ENCODE measurements at regions not wholly inside any gene's neighbourhood (a gene's known extent, or its start where the extent isn't known, plus 50 kb on each side); places are given as distances from the start of the nearest gene placed in this dataset.
"Not testable (repeated sequence)": the region's sequence is repeated elsewhere in the genome, so short reads cannot be mapped to it uniquely, and the experiment has no call there.

DNA sequence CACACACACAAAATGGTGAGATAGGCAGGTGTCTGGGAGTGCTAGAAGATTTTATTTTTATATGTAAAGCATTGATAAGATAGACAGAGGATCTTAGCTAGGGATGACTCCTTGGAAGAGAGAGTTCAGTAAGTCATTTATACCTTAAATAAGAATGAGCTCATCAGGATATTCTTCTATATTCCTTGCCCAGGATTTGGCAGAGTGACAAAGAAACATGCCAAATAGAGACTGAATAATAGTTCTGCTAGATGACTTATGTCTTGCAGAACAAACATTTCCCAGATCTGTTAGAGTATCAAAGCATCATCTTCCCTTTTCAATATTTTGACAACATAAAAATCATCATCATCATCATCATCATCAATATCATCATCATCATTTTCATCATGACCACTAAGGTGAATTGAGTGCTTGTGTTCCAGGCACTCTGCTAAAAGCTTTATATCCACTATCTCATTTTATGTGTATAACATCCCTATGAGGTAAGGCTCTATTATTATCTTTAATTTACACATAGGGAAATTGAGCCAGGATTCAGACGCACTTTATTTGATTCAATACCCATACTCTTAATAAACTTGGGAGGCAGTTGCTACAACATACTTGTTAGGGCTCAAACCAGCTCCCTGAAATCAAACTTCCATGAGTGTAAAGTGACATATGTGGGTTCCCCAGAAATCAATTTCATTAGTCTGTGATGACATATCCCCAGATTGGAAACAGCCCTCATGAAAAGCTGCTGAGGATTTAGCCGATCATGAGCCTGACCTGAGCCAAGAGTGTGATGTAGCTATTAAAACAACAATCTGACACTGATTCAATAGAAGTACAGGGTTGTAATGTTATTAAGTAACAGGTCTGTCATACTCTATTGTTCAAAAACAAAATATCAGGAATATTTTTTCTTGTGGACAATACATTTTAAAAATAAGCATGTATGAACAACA lies 176.3 kb upstream of the SEMA6A start:
- no peak for DNase-seq

DNA sequence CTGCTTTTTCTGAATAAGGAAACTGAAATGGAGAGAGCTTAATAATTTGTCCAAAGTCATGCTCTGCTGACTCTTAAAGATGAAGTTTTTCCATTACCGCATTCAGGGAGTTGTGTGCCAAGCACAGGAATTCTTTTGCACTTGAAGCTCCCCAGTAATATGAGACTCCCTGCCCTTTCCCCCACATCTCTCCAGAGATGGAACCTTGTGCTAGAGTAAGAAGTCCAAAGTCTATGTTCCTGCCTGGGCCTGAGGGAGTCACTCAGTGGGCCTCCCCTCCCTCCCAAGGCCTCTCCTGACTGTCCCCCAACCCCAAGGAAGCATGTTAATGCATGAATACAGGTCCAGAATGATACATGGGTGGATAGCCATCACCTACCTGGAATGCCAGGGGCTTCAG lies 173.3 kb upstream of the SEMA6A start:
- no peak for DNase-seq

DNA sequence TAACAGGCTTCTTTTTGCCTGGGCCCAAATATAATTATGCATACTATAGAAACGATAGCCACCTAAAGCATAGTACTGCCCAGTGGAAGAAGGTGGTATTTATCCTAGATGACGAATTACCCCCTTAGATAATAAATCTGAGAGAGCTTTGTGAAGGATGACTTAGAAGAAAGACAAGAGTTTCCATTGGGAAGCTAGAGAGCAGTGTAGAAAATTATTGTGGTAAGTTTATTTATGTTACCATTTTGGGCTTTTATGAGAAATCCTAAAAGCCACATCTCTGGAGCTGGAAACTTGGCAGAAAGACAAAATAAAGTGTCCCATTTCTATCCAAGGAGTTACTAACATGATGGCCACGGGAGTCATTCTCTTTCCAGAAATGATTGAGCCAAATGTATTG lies 172.0 kb upstream of the SEMA6A start:
- no peak for DNase-seq

GRCh38 chr5:116740771-116741170 lies 166.1 kb upstream of the SEMA6A start:
- no peak for DNase-seq

DNA sequence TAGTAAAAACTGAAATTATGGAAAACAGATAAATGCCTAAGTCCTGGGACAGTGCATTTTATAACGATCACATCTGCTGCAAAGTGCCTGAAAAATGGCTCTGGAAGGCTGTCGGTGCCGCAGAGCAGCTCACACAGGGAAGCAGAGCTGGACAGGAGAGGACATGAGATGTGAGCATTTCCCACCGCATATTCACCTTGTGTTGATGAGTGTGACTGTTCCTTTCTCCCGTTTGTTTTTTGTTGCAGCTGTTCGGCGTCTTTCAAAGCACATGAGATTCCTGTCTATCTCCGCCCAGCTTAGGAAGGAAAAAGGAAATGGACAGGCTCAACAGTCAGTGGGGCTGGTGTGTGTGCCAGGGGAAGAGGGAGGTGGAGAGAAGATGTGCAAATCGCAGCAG lies 164.9 kb upstream of the SEMA6A start:
- no peak for DNase-seq

DNA sequence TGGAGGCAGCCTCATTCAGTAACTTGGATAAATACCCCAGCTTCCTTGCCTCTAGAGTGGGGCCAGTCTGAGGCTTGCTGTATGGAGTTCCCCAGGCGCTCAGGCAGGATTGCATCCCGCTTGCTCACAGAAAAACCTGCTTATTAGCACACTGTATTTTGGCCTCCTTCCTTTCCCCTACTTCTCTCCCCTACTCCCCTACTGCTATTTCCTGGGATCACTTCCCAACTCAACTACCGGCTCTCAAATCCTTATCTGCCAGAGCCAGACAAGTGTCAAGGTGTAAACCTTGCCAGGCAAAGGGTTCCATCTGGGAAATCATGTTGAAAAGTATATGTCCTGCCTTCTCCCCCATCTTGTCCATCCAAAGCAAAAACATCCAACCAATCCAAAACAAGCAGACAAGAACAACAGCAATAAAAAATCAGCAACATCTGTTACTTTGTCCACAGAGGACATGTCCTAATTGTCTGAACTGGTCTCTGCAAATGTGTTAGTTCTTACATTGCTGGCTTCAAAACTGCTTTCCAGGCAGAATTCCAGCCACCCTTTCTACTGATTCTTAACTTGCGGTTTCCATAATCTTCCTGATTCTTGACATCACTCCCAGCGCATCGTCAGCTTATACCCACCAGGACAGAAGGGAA lies 164.1 kb upstream of the SEMA6A start:
- no peak for DNase-seq

- DNase-seq, result no peak
These were observed 163.6 kb upstream of the SEMA6A start for GRCh38 chr5:116738239-116738614.

DNA sequence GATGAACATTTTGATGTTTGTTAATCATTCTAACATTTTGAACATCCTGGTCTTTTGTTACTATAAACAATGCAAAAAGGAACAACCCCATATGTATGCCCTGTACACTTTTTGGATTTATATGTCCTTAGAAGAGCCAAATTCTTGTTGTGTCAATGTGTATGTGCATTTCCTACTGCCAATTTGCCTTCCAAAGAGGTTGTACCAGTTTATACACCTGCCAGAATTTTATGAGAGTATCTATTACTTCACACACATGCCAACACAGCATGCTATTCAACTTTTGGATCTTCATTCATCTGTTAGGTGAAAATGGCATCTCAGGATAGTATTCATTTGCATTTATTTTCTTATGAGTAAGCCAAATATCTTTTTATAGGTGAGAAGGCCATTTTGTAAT lies 162.0 kb upstream of the SEMA6A start:
- no peak for DNase-seq

GRCh38 chr5:116733991-116734975 lies 159.7 kb upstream of the SEMA6A start:
- DNase-seq, result no peak

DNA sequence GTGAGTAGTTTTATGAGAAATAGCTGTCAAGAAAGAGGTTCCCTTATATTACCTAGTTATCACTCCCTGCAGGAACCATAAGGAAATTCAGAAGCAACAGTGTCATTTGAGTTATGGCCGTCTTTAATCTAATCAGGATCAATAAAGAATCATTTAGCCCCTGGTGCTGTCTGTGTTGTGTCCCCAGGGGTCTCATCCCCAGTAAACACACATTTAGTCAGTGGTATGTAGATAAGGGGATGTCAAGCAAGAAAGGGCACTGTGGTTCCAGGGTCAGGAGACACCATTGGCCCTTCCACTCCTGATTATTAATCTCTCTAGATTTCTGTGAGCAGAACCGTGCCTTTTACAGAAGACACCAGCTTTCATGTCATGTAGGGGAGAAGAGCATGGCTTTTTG lies 158.0 kb upstream of the SEMA6A start:
- no peak for DNase-seq

GRCh38 chr5:116731432-116731831 lies 156.8 kb upstream of the SEMA6A start:
- no peak for DNase-seq

GRCh38 chr5:116730706-116731105 lies 156.1 kb upstream of the SEMA6A start:
- no peak for DNase-seq

DNA sequence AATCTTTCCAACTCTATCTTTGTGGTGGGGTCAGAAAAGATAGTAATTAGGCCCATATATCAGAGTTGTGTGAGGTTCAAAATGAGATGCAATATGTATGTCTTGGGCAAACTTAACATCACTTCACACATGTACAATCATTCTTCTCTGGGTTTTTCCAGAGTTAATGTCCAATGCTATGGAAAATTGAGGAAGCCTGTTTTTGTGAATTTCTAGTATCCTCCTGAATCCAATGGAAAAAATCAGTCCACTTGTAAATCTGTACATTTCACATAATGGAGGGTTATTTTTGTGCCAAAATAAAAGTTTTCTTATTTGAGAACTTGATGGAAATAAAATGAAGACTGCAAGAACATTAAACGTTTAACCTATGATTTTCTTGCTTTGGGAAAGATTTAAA lies 155.6 kb upstream of the SEMA6A start:
- no peak for DNase-seq

- DNase-seq, result no peak
These were observed 152.6 kb upstream of the SEMA6A start for GRCh38 chr5:116727248-116727647.

DNA sequence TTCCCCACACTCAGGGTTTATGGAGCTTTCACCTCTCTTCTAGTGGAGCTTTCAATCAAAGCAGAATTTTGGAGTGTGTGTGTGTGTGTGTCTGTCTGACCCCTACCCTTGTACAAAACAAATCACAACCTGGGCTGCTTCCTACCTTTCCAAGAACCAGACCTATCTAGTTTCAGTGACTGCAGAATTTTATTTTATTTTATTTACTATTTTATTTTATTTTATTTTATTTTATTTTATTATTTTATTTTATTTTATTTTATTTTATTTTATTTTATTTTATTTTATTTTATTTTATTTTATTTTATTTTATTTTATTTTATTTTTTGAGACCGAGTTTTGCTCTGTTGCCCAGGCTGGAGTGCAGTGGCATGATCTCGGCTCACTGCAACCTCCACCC lies 151.6 kb upstream of the SEMA6A start:
- not testable (repeated sequence) for DNase-seq

GRCh38 chr5:116724971-116725370 lies 150.3 kb upstream of the SEMA6A start:
- no peak for DNase-seq

GRCh38 chr5:116722651-116723050 lies 148.0 kb upstream of the SEMA6A start:
- no peak for DNase-seq

GRCh38 chr5:116719106-116719505 lies 144.5 kb upstream of the SEMA6A start:
- no peak for DNase-seq

DNA sequence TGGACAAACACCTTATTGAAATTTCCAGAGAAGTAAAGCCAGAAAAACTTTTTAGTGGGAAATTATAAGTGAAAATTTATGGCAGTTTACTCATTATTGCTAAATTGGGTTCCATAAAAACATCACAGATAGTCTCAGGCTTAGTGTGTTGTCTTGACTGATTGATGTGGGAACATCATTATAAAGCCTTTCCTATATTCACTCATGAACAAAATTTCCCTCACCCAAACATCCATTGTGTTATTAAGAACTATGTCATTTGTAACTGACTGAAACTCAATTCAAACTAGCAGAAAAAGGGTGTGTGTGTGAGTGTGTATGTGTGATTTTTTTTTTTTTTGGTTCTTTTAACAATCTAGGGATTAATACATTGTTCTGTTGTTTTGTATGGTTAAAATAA lies 143.7 kb upstream of the SEMA6A start:
- DNase-seq, result no peak

DNA sequence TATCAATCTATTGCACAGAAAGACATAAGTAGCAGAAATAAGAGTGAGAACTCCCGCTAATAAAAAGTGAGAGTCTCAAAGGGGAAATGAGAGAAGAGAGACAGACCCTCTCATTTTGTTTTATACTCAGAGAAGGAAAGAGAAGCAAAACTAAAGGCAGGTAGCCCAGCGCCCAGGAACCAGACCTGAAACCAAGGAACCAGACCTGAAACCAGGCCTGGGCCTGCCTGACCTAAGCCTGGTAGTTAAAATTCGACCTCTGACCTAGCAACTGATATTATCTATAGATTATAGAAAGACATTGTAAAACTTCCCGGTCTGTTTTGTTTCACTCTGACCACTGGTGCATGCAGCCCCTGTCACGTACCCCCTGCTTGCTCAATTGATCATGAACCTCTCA lies 134.5 kb upstream of the SEMA6A start:
- DNase-seq, result no peak

GRCh38 chr5:116705121-116705519 lies 130.5 kb upstream of the SEMA6A start:
- not testable (repeated sequence) for DNase-seq

GRCh38 chr5:116703941-116704340 lies 129.3 kb upstream of the SEMA6A start:
- DNase-seq, result no peak

DNA sequence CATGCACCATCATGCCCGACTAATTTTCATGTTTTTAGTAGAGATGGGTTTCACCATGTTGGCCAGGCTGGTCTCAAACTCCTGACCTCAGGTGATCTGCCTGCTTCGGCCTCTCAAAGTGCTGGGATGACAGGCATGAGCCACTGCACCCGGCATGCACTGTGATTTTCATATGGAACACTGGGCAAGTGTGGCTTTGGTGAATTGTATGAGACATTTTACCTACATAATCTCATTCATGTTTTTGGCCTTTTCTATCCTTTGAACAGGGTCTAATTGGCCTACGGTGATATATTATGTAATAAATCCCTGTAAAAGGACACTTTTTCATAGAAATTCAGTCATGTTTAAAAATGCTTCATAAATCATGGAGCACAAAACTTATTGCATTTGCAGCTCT lies 128.7 kb upstream of the SEMA6A start:
- no peak for DNase-seq
